ENCODE measurements at regions not wholly inside any gene's neighbourhood (a gene's known extent, or its start where the extent isn't known, plus 50 kb on each side); places are given as distances from the start of the nearest gene placed in this dataset.

DNA sequence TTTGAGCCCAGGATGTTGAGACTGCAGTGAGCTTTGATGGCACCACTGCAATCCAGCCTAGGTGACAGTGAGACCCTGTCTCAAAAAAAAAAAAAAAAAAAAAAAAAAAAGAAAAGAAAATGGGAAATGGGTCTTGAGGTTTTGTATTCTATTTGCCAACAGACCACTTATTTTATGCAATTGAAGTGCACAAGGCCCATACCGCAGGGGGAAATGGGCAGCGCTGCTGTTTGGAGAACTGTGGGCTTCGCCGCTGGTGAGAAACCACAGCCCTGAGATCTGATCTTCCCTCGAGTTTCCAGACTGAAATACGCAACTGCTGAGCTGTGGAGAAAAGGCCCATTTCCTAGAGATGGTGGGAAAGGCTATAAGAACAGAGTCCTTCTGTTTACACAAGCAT lies 512.0 kb downstream of the TCERG1L start:
- no peak for TF ChIP-seq POLR2A (IDR thresholded peaks at IDR 0.05)
- no peak for TF ChIP-seq CTCF (IDR thresholded peaks at IDR 0.05 in 8 of 11, conservative IDR thresholded peaks at IDR 0.05 in 3 of 11)
